Adrenal gland (tissue), 5 donors: ENCODE measurements at regions not wholly inside any gene's neighbourhood (a gene's known extent, or its start where the extent isn't known, plus 50 kb on each side); places are given as distances from the start of the nearest gene placed in this dataset.

Experiments used
- POLR2A ChIP-seq, 2 donors: fragments of 450-650 bp; IDR thresholded peaks; one replicate each; pipeline ENCODE4 v1.6.1; 2017; ENCODE audit warnings: antibody characterized with exemption in 2 of 2, mild to moderate bottlenecking in 2 of 2, moderate library complexity in 1 of 2
- TF ChIP-seq, protein P1 (sequence below), 6 experiments: fragments of 450-650 bp in 4 of 6; fragments of 200-600 bp in 2 of 6; sonication (generic) in 1 of 6; IDR thresholded peaks; 1 replicate in 5 of 6; 2 replicates in 1 of 6; pipeline versions ENCODE4 v1.5.1 to v1.8.0; 2016 to 2021; ENCODE audit warnings: antibody characterized with exemption in 6 of 6, mild to moderate bottlenecking in 2 of 6, moderate library complexity in 1 of 6
- donor health status: DM: no; HTN: no; CAD: no.

DNA sequence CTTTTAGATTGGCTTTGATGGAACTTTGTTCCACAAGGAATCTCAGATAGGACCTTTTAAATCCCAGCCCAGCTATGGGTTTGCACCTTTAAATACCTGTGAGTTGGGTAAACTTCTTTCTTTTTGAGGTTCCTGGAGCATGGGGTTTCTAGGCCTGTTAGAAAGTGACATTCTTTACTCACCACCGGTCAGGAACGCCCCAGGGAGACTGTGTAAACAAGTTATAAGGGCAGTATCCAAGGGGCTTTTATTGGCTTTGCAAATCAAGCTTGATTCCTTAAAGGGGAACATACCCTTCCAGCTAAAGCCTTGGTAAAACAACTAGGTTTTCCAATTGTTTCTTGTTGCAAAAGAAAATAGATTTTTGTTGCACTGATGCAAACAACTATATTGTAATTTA lies 93.4 kb downstream of the TENT5D start:
- no peak for TF ChIP-seq POLR2A (IDR thresholded peaks at IDR 0.05)
- TF ChIP-seq, protein P1, sequence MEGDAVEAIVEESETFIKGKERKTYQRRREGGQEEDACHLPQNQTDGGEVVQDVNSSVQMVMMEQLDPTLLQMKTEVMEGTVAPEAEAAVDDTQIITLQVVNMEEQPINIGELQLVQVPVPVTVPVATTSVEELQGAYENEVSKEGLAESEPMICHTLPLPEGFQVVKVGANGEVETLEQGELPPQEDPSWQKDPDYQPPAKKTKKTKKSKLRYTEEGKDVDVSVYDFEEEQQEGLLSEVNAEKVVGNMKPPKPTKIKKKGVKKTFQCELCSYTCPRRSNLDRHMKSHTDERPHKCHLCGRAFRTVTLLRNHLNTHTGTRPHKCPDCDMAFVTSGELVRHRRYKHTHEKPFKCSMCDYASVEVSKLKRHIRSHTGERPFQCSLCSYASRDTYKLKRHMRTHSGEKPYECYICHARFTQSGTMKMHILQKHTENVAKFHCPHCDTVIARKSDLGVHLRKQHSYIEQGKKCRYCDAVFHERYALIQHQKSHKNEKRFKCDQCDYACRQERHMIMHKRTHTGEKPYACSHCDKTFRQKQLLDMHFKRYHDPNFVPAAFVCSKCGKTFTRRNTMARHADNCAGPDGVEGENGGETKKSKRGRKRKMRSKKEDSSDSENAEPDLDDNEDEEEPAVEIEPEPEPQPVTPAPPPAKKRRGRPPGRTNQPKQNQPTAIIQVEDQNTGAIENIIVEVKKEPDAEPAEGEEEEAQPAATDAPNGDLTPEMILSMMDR (IDR thresholded peaks at IDR 0.05), result no peak
